SK-N-MC (cell line): ENCODE measurements at regions not wholly inside any gene's neighbourhood (a gene's known extent, or its start where the extent isn't known, plus 50 kb on each side); places are given as distances from the start of the nearest gene placed in this dataset.

Source experiments
- DNase-seq: peaks from one replicate; pipeline ENCODE4 v3.0.0-alpha.2; 2011; ENCODE audit warnings: low read depth, low spot score
- H3K27ac ChIP-seq: fragments of 200-600 bp; sonication (generic); 2 replicates; pipeline ENCODE4 v1.5.1; 2016; ENCODE audit warnings: mixed run types
- H3K36me3 ChIP-seq: fragments of 200-600 bp; sonication (generic); 2 replicates; pipeline ENCODE4 v1.6.1; 2017; ENCODE audit warnings: antibody characterized with exemption, low read length, mixed read lengths; ENCODE audit not compliant: insufficient read depth
- H3K4me3 ChIP-seq: fragments of 200-600 bp; sonication (generic); 2 replicates; pipeline ENCODE4 v1.5.1; 2016
- H3K9ac ChIP-seq: fragments of 200-600 bp; sonication (generic); 2 replicates; pipeline ENCODE4 v1.8.0; 2017; ENCODE audit warnings: mixed run types, mixed read lengths; ENCODE audit not compliant: insufficient read length
- H3K9me3 ChIP-seq: fragments of 200-600 bp; sonication (generic); 2 replicates; pipeline ENCODE4 v1.6.1; 2017; ENCODE audit warnings: low read depth, mild to moderate bottlenecking, antibody characterized with exemption, low read length, moderate library complexity, mixed read lengths
- EZH2 ChIP-seq: fragments of 200-600 bp; sonication (generic); IDR thresholded peaks from one replicate; pipeline ENCODE4 v1.6.1; 2017; ENCODE audit warnings: antibody characterized with exemption
- FOXP2 ChIP-seq: optimal IDR thresholded peaks from 2 replicates; pipeline ENCODE3; 2011; ENCODE audit warnings: mild to moderate bottlenecking, moderate library complexity; ENCODE audit not compliant: insufficient read depth; ENCODE audit errors: extremely low read length, control extremely low read depth
- POLR2AphosphoS5 ChIP-seq: IDR thresholded peaks from 2 replicates; pipeline ENCODE4 v1.6.1; 2012; ENCODE audit warnings: mild to moderate bottlenecking, low read depth, low read length, borderline replicate concordance

- no peak overlapping the region for H3K27ac ChIP-seq
- H3K9ac ChIP-seq, result no peak overlapping the region
- no peaks in the 10 kb centered on the region for H3K9me3 ChIP-seq
- no peak for DNase-seq
- H3K4me3 ChIP-seq, result no peak overlapping the region
- no peak for TF ChIP-seq POLR2AphosphoS5
- TF ChIP-seq EZH2, result no peak
- TF ChIP-seq FOXP2, result no peak
- no peaks in the 10 kb centered on the region for H3K36me3 ChIP-seq
Measured at GRCh38 chr2:16774980-16775898, 109.6 kb upstream of the CYRIA start.

DNA sequence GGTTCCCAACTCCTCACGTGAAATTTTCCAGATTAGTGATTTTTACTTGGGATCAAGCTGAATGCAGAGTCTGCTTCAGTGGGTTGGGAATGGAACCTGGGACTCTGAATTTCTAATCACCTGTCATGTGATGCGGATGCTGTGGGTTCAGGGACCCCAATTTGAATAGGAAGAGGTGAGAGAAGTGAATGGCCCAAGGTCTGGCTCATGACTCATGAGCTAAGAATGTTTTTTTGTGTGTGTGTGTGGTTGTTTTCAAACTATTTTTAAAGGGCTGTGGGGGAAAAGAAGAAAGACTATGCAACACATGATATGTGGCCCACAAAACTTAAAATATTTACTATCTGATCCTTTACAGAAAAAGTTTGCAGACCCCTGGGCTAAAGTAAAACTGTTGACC lies 108.5 kb upstream of the CYRIA start:
- H3K9me3 ChIP-seq, result no peaks in the 10 kb centered on the region
- H3K27ac ChIP-seq, result no peak overlapping the region
- H3K4me3 ChIP-seq, result no peak overlapping the region
- DNase-seq, result no peak
- H3K36me3 ChIP-seq, result no peaks in the 10 kb centered on the region
- no peak for TF ChIP-seq FOXP2
- TF ChIP-seq EZH2, result no peak
- no peak for TF ChIP-seq POLR2AphosphoS5
- no peak overlapping the region for H3K9ac ChIP-seq

GRCh38 chr2:16773080-16773713 lies 107.6 kb upstream of the CYRIA start:
- no peak overlapping the region for H3K27ac ChIP-seq
- no peaks in the 10 kb centered on the region for H3K36me3 ChIP-seq
- no peak overlapping the region for H3K9ac ChIP-seq
- no peak for TF ChIP-seq POLR2AphosphoS5
- no peak for TF ChIP-seq EZH2
- TF ChIP-seq FOXP2, result no peak
- no peak overlapping the region for H3K4me3 ChIP-seq
- no peak for DNase-seq
- no peaks in the 10 kb centered on the region for H3K9me3 ChIP-seq

DNA sequence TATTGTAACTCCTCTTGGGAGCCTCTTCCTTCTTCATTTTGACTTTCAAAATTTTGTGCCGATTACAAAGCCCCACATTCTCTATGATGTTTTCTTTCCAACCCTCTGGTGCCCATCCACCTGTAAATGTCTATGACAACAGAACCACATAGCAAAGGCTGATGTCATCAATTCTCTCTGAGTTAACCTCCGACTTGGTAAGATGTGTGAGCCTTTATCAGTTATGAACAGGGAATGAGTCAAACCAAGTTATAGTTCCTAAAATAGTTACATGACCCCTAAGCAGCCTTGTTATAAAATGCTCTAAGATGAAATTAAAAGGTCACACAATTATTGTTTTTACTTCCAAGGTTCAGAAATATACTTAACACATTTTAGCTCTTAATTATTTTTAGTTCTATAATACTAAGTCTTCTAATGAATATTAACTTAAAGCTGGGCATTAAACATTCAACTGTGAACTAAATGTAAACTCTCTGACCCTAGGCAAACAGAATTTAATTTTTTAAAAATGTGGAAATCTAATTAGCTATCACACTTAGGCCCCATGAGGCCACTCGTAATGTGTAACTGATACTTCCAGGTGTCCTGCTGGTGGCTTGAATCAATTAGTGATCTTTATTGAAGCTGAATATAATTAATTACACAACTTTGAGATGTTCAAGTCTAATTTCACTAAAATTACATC lies 102.3 kb upstream of the CYRIA start:
- Histone ChIP-seq H3K27ac (no peak overlapping the region), H3K9ac (no peak overlapping the region), H3K4me3 (no peak overlapping the region), H3K9me3 (no peaks in the 10 kb centered on the region), H3K36me3 (no peaks in the 10 kb centered on the region)
- DNase-seq, result no peak
- TF ChIP-seq EZH2 (no peak), FOXP2 (no peak), POLR2AphosphoS5 (no peak)

DNA sequence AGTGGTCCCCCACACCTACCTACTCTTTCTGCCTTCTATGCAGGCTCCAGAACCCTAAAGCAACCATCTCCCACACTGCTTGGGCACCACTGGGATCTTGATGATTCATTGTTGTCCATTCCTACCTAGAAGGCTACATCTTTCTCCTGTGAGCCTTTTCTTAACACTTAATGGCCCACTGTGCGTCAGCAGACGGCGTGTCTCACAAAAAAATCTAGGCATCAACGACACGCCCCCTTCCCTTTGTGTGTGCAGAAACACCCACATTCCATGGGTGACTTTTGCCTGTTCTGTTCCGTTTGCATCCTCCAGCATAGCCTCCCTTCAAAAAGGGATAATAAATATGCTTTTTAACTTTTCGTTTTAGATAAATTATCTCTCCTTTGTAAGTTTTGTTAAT lies 99.7 kb upstream of the CYRIA start:
- no peaks in the 10 kb centered on the region for H3K9me3 ChIP-seq
- TF ChIP-seq EZH2, result no peak
- no peak for TF ChIP-seq FOXP2
- no peak for TF ChIP-seq POLR2AphosphoS5
- no peak overlapping the region for H3K4me3 ChIP-seq
- no peak for DNase-seq
- no peaks in the 10 kb centered on the region for H3K36me3 ChIP-seq
- H3K27ac ChIP-seq, result no peak overlapping the region
- no peak overlapping the region for H3K9ac ChIP-seq

DNA sequence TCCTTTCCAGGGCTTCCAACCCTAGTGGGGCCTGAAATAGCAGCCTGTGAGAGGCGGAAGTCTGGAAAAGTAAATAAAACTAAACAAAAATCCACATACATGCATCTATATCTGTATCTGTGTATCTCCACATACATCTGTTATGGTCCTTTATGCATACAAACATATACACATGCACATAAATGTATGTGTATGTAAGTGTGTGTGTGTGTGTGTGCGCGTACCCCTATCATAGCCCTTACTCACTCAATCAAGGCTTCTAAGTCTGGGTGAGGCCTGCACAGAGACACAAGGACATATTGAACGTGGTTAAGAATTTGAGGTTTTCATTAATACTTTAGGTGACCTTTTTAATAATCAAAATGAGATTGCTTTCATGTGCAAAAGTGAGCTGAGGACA lies 98.9 kb upstream of the CYRIA start:
- Histone ChIP-seq H3K27ac (no peak overlapping the region), H3K9me3 (no peaks in the 10 kb centered on the region), H3K4me3 (no peak overlapping the region), H3K36me3 (no peaks in the 10 kb centered on the region), H3K9ac (no peak overlapping the region)
- no peak for DNase-seq
- no peak for TF ChIP-seq EZH2
- no peak for TF ChIP-seq POLR2AphosphoS5
- no peak for TF ChIP-seq FOXP2

GRCh38 chr2:16763493-16763899 lies 97.9 kb upstream of the CYRIA start:
- Histone ChIP-seq H3K27ac (no peak overlapping the region), H3K36me3 (no peaks in the 10 kb centered on the region), H3K4me3 (no peak overlapping the region), H3K9ac (no peak overlapping the region), H3K9me3 (no peaks in the 10 kb centered on the region)
- DNase-seq, result no peak
- TF ChIP-seq EZH2 (no peak), FOXP2 (no peak), POLR2AphosphoS5 (no peak)

DNA sequence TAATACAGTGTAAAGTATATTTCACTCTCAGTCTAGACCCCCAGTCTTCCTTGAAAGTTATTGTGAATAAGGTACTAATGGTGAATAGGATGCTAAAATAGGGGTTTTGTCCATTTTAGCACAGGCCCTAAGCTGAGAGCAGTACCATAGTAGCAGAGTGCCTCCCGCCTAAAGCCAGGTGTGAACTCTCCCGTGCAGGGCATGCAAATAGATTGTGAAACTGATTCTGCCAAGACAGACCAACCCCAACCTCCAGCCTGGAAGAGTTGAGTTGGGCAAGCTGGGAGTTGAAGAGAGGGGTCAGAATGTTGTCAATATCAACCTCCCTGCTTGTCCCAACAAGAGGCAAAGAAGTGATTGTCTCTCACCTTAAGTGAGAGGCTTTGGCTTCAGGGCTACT lies 97.4 kb upstream of the CYRIA start:
- TF ChIP-seq POLR2AphosphoS5, result no peak
- no peak for TF ChIP-seq EZH2
- no peak for TF ChIP-seq FOXP2
- Histone ChIP-seq H3K36me3 (no peaks in the 10 kb centered on the region), H3K27ac (no peak overlapping the region), H3K9ac (no peak overlapping the region), H3K9me3 (no peaks in the 10 kb centered on the region), H3K4me3 (no peak overlapping the region)
- DNase-seq, result no peak
